Endothelial cell (in vitro differentiated cells): ENCODE measurements at regions not wholly inside any gene's neighbourhood (a gene's known extent, or its start where the extent isn't known, plus 50 kb on each side); places are given as distances from the start of the nearest gene placed in this dataset.

Experiments used
- DNase-seq: peaks from one replicate; pipeline ENCODE4 v3.0.0; 2021; ENCODE audit warnings: low spot score
- H3K27ac Mint-ChIP-seq: one replicate; pipeline ENCODE4 v1.8.0; 2021; ENCODE audit warnings: mixed read lengths, inconsistent platforms; ENCODE audit not compliant: unreplicated experiment
- H3K27me3 Mint-ChIP-seq: one replicate; pipeline ENCODE4 v1.8.0; 2021; ENCODE audit warnings: mild to moderate bottlenecking, moderate library complexity, mixed read lengths, inconsistent platforms; ENCODE audit not compliant: unreplicated experiment
- H3K36me3 Mint-ChIP-seq: one replicate; pipeline ENCODE4 v1.8.0; 2021; ENCODE audit warnings: mild to moderate bottlenecking, low read depth, mixed read lengths, inconsistent platforms; ENCODE audit not compliant: unreplicated experiment
- H3K4me1 Mint-ChIP-seq: one replicate; pipeline ENCODE4 v1.8.0; 2021; ENCODE audit warnings: mild to moderate bottlenecking, mixed read lengths, inconsistent platforms; ENCODE audit not compliant: unreplicated experiment
- H3K4me3 Mint-ChIP-seq: one replicate; pipeline ENCODE4 v1.8.0; 2021; ENCODE audit warnings: mild to moderate bottlenecking, mixed read lengths, inconsistent platforms; ENCODE audit not compliant: unreplicated experiment
- H3K9me3 Mint-ChIP-seq: one replicate; pipeline ENCODE4 v1.8.0; 2021; ENCODE audit warnings: mixed read lengths, inconsistent platforms; ENCODE audit not compliant: unreplicated experiment
- TF ChIP-seq, protein P1 (sequence below): fragments of 200-600 bp; sonication (generic); IDR thresholded peaks from one replicate; pipeline ENCODE4 v1.5.0; 2021; ENCODE audit warnings: antibody characterized with exemption; ENCODE audit not compliant: unreplicated experiment

GRCh38 chr3:115420086-115420485 is 203.2 kb upstream of the GAP43 start:
- Mint-ChIP-seq H3K4me3 (no peak overlapping the region), H3K4me1 (peaks cover 6% of the 10 kb centered on the region), H3K27me3 (no peaks in the 10 kb centered on the region), H3K9me3 (no peaks in the 10 kb centered on the region), H3K27ac (no peak overlapping the region), H3K36me3 (no peaks in the 10 kb centered on the region)
- no peak for DNase-seq
- TF ChIP-seq, protein P1, sequence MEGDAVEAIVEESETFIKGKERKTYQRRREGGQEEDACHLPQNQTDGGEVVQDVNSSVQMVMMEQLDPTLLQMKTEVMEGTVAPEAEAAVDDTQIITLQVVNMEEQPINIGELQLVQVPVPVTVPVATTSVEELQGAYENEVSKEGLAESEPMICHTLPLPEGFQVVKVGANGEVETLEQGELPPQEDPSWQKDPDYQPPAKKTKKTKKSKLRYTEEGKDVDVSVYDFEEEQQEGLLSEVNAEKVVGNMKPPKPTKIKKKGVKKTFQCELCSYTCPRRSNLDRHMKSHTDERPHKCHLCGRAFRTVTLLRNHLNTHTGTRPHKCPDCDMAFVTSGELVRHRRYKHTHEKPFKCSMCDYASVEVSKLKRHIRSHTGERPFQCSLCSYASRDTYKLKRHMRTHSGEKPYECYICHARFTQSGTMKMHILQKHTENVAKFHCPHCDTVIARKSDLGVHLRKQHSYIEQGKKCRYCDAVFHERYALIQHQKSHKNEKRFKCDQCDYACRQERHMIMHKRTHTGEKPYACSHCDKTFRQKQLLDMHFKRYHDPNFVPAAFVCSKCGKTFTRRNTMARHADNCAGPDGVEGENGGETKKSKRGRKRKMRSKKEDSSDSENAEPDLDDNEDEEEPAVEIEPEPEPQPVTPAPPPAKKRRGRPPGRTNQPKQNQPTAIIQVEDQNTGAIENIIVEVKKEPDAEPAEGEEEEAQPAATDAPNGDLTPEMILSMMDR = no peak

GRCh38 chr3:115423170-115423569 is 200.1 kb upstream of the GAP43 start:
- H3K27ac Mint-ChIP-seq = no peak overlapping the region
- H3K36me3 Mint-ChIP-seq = no peaks in the 10 kb centered on the region
- H3K27me3 Mint-ChIP-seq = no peaks in the 10 kb centered on the region
- no peaks in the 10 kb centered on the region for H3K9me3 Mint-ChIP-seq
- peaks cover 6% of the 10 kb centered on the region for H3K4me1 Mint-ChIP-seq
- no peak for DNase-seq
- TF ChIP-seq, protein P1 = no peak
- no peak overlapping the region for H3K4me3 Mint-ChIP-seq

DNA sequence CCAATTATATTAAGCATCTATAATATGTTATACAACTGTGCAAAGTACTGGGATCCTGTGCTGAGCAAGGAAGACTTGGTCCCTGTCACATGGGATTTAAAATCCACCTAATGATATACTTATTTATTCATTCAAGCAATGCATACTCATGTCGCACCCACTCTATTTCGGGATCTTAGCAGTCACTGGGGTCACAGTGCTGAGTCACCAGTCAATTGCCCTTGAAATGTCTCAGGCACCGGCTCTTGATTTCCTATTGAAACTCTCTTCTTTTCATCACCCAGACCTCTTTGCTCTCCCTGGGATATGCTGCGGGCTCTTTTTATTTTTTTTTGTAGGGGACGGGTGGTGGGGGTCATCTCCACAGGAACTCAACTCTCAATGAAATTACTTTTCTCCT is 194.5 kb upstream of the GAP43 start:
- TF ChIP-seq, protein P1 = no peak
- H3K27me3 Mint-ChIP-seq = no peaks in the 10 kb centered on the region
- H3K4me1 Mint-ChIP-seq = no peaks in the 10 kb centered on the region
- no peak overlapping the region for H3K27ac Mint-ChIP-seq
- no peak overlapping the region for H3K4me3 Mint-ChIP-seq
- no peaks in the 10 kb centered on the region for H3K9me3 Mint-ChIP-seq
- DNase-seq = no peak
- no peaks in the 10 kb centered on the region for H3K36me3 Mint-ChIP-seq

DNA sequence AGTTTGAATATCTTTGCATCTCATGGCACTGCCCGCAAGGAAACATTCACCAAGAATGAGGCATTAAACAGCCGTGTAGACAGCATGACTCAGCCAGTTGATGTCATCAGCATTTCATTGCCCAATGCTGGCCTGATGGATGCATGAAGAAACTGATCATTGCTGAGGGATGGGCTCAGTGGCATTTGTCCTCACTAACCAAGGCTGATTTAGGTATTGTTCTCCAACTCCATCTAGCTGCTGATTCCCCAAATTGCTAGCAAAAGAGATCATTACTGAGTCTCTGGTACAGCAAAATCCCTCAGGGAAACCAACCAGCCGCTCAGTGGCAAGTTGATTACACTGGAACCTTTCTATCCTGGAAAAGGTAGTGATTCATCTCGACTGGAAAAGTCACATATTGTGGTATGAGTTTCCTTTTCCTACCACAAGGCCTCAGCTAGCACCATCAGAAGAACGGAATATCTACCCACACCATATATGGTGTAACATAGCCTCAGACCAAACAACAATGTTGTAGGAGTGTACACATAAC is 186.5 kb upstream of the GAP43 start:
- peaks cover 11% of the 10 kb centered on the region for H3K4me1 Mint-ChIP-seq
- no peaks in the 10 kb centered on the region for H3K9me3 Mint-ChIP-seq
- no peaks in the 10 kb centered on the region for H3K27me3 Mint-ChIP-seq
- no peak overlapping the region for H3K4me3 Mint-ChIP-seq
- TF ChIP-seq, protein P1 = no peak
- DNase-seq = no peak
- no peak overlapping the region for H3K27ac Mint-ChIP-seq
- no peaks in the 10 kb centered on the region for H3K36me3 Mint-ChIP-seq

DNA sequence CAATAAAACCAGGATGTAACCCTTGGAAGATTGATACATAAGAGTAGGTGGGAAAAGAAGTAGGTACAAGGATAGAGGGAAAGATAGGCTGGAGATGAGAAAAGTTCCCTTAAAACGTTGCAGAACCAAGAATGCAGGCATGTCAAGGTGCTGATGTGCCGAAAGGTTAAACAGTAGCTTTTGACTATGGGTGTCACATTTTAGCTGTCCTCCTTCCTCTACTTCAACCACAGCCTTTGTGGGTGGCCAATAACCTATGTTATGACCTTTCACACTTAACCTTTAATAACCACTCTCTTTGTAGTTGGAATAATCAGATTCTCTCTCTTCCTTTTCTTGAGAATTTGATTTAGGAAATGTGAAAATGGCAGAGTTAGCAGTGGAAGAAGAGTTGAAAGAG is 184.5 kb upstream of the GAP43 start:
- H3K9me3 Mint-ChIP-seq = no peaks in the 10 kb centered on the region
- no peak overlapping the region for H3K4me3 Mint-ChIP-seq
- H3K27ac Mint-ChIP-seq = no peak overlapping the region
- TF ChIP-seq, protein P1 = no peak
- H3K27me3 Mint-ChIP-seq = no peaks in the 10 kb centered on the region
- H3K36me3 Mint-ChIP-seq = no peaks in the 10 kb centered on the region
- no peak for DNase-seq
- H3K4me1 Mint-ChIP-seq = peaks cover 14% of the 10 kb centered on the region
